ENCODE measurements at regions not wholly inside any gene's neighbourhood (a gene's known extent, or its start where the extent isn't known, plus 50 kb on each side); places are given as distances from the start of the nearest gene placed in this dataset.

GRCh38 chr9:89788434-89788833 lies 183.6 kb downstream of the GADD45G start:
- intact Hi-C loops (cut with micrococcal nuclease), result no loop called here

GRCh38 chr9:89789922-89790510 lies 185.2 kb downstream of the GADD45G start:
- intact Hi-C loops (cut with micrococcal nuclease), result no loop called here

GRCh38 chr9:89790542-89791109 lies 185.8 kb downstream of the GADD45G start:
- intact Hi-C loops (cut with micrococcal nuclease), result no loop called here

GRCh38 chr9:89791754-89792153 lies 186.9 kb downstream of the GADD45G start:
- intact Hi-C loops (cut with micrococcal nuclease), result no loop called here

GRCh38 chr9:89792189-89793123 lies 187.6 kb downstream of the GADD45G start:
- intact Hi-C loops (cut with micrococcal nuclease), result no loop called here

- intact Hi-C loops (cut with micrococcal nuclease), result no loop called here
These were observed 188.3 kb downstream of the GADD45G start for GRCh38 chr9:89793124-89793495.

GRCh38 chr9:89793551-89793950 lies 188.7 kb downstream of the GADD45G start:
- intact Hi-C loops (cut with micrococcal nuclease), result no loop called here

- intact Hi-C loops (cut with micrococcal nuclease), result no loop called here
These were observed 190.1 kb downstream of the GADD45G start for GRCh38 chr9:89794918-89795317.

GRCh38 chr9:89795538-89796195 lies 190.9 kb downstream of the GADD45G start:
- intact Hi-C loops (cut with micrococcal nuclease), result no loop called here

- intact Hi-C loops (cut with micrococcal nuclease), result no loop called here
These were observed 191.8 kb downstream of the GADD45G start for GRCh38 chr9:89796606-89797005.

- intact Hi-C loops (cut with micrococcal nuclease), result no loop called here
These were observed 192.4 kb downstream of the GADD45G start for GRCh38 chr9:89797255-89797654.

GRCh38 chr9:89797937-89798455 lies 193.2 kb downstream of the GADD45G start:
- intact Hi-C loops (cut with micrococcal nuclease), result no loop called here

GRCh38 chr9:89798547-89799120 lies 193.8 kb downstream of the GADD45G start:
- intact Hi-C loops (cut with micrococcal nuclease), result no loop called here

GRCh38 chr9:89799221-89799620 lies 194.4 kb downstream of the GADD45G start:
- intact Hi-C loops (cut with micrococcal nuclease), result no loop called here

GRCh38 chr9:89799766-89800165 lies 195.0 kb downstream of the GADD45G start:
- intact Hi-C loops (cut with micrococcal nuclease), result no loop called here

- intact Hi-C loops (cut with micrococcal nuclease), result no loop called here
These were observed 196.5 kb downstream of the GADD45G start for GRCh38 chr9:89801341-89801740.

- intact Hi-C loops (cut with micrococcal nuclease), result no loop called here
These were observed 197.2 kb downstream of the GADD45G start for GRCh38 chr9:89801742-89802670.

- intact Hi-C loops (cut with micrococcal nuclease), result no loop called here
These were observed 198.1 kb downstream of the GADD45G start for GRCh38 chr9:89802781-89803355.

GRCh38 chr9:89803403-89803802 lies 198.6 kb downstream of the GADD45G start:
- intact Hi-C loops (cut with micrococcal nuclease), result no loop called here
